SK-N-SH (cell line): ENCODE measurements at regions not wholly inside any gene's neighbourhood (a gene's known extent, or its start where the extent isn't known, plus 50 kb on each side); places are given as distances from the start of the nearest gene placed in this dataset.
"Not testable (repeated sequence)": the region's sequence is repeated elsewhere in the genome, so short reads cannot be mapped to it uniquely, and the experiment has no call there.

ENCODE experiments used
- CTCF ChIA-PET: fragments of 300-600, 350-600 bp; formaldehyde crosslinking; extraction: SDS; loops from one replicate; lab custom pipeline; 2021; lab: Yijun Ruan, JAX
- POLR2A ChIA-PET: fragments of 350-600 bp; sonication (Branson Sonifier 250); formaldehyde crosslinking; extraction: SDS; loops from one replicate; lab custom pipeline; 2020; ENCODE audit warnings: antibody characterized with exemption, inconsistent platforms; lab: Yijun Ruan, JAX
- DNase-seq: peaks from one replicate; pipeline ENCODE4 v3.0.0; 2012
- H2AFZ ChIP-seq: fragments of 200-600 bp; sonication (generic); 2 replicates; pipeline ENCODE4 v1.8.1; 2016; ENCODE audit warnings: antibody characterized with exemption, mild to moderate bottlenecking, low read depth
- H3F3A ChIP-seq: fragments of 200-600 bp; sonication (generic); replicated peaks from 2 replicates; pipeline ENCODE3; 2016; ENCODE audit warnings: antibody characterized with exemption, mild to moderate bottlenecking; ENCODE audit not compliant: insufficient read depth
- H3K27ac ChIP-seq, 2 experiments: fragments of 200-500 bp in 1 of 2; fragments of 200-600 bp in 1 of 2; sonication (Bioruptor generic) in 1 of 2; sonication (generic), shearing (Covaris generic) in 1 of 2; 2 replicates each; pipeline versions ENCODE4 v1.5.1 to v1.6.1; 2014 to 2016; ENCODE audit warnings: low read depth in 2 of 2, inconsistent platforms in 1 of 2, low read length in 1 of 2, mild to moderate bottlenecking in 1 of 2, mixed read lengths in 1 of 2
- H3K27me3 ChIP-seq: fragments of 200-600 bp; sonication (generic), shearing (Covaris generic); 2 replicates; pipeline ENCODE4 v1.6.1; 2016; ENCODE audit warnings: mixed run types; ENCODE audit not compliant: insufficient read depth
- H3K36me3 ChIP-seq, 2 experiments: fragments of 200-500 bp in 1 of 2; fragments of 200-600 bp in 1 of 2; sonication (Bioruptor generic) in 1 of 2; sonication (generic) in 1 of 2; replicated peaks in 1 of 2; 2 replicates each; pipeline versions ENCODE3 to v1.5.1; 2014 to 2016; ENCODE audit warnings: low read length in 1 of 2, mild to moderate bottlenecking in 1 of 2; ENCODE audit not compliant: insufficient read depth in 2 of 2, control insufficient read depth in 1 of 2
- H3K4me1 ChIP-seq, 2 experiments: fragments of 200-500 bp in 1 of 2; fragments of 200-600 bp in 1 of 2; sonication (Bioruptor generic) in 1 of 2; sonication (generic), shearing (Covaris generic) in 1 of 2; 2 replicates each; pipeline versions ENCODE4 v1.5.1 to v1.6.1; 2014 to 2016; ENCODE audit warnings: low read depth in 1 of 2, low read length in 1 of 2, mixed run types in 1 of 2; ENCODE audit not compliant: insufficient read depth in 2 of 2, control insufficient read depth in 1 of 2
- H3K4me2 ChIP-seq: fragments of 200-600 bp; sonication (generic), shearing (Covaris generic); 2 replicates; pipeline ENCODE4 v1.6.1; 2017; ENCODE audit warnings: mixed run types
- H3K4me3 ChIP-seq, 2 experiments: fragments of 200-500 bp in 1 of 2; fragments of 200-600 bp in 1 of 2; sonication (Bioruptor generic) in 1 of 2; sonication (generic), shearing (Covaris generic) in 1 of 2; 2 replicates each; pipeline versions ENCODE4 v1.5.1 to v1.8.1; 2014 to 2016; ENCODE audit warnings: low read depth in 2 of 2, inconsistent platforms in 1 of 2, low read length in 1 of 2, mild to moderate bottlenecking in 1 of 2, mixed read lengths in 1 of 2, moderate library complexity in 1 of 2
- H3K79me2 ChIP-seq: fragments of 200-600 bp; sonication (generic); 2 replicates; pipeline ENCODE4 v1.8.1; 2017; ENCODE audit warnings: mild to moderate bottlenecking; ENCODE audit not compliant: insufficient read depth
- H3K9ac ChIP-seq: fragments of 200-600 bp; sonication (generic); 2 replicates; pipeline ENCODE4 v1.6.1; 2017; ENCODE audit warnings: mixed run types
- H3K9me2 ChIP-seq: fragments of 200-600 bp; sonication (generic); 2 replicates; pipeline ENCODE4 v1.6.1; 2017; ENCODE audit warnings: mixed run types
- H3K9me3 ChIP-seq: fragments of 200-600 bp; sonication (generic); 2 replicates; pipeline ENCODE4 v1.6.1; 2017; ENCODE audit warnings: mixed run types, mild to moderate bottlenecking, moderate library complexity
- H4K20me1 ChIP-seq: fragments of 200-600 bp; sonication (generic); 2 replicates; pipeline ENCODE4 v1.6.1; 2017; ENCODE audit warnings: mild to moderate bottlenecking, mixed run types; ENCODE audit not compliant: insufficient read depth
- WGBS: methylation state at CpG from one replicate; pipeline ENCODE4 v1.1.6; 2017; ENCODE audit warnings: low lambda C conversion rate; 5-methylcytosine and 5-hydroxymethylcytosine counted together
- small RNA-seq, 7 experiments: library from RNA; depleted of rRNA; stranded (forward); fragments of <200 nt; gene quantifications; one replicate each; pipeline ENCODE3, GENCODE V24; 2012
- TF ChIP-seq, protein P1 (sequence below): IDR thresholded peaks from 2 replicates; pipeline ENCODE4 v1.6.1; 2012; ENCODE audit warnings: mild to moderate bottlenecking, low read depth, low read length, moderate library complexity

DNA sequence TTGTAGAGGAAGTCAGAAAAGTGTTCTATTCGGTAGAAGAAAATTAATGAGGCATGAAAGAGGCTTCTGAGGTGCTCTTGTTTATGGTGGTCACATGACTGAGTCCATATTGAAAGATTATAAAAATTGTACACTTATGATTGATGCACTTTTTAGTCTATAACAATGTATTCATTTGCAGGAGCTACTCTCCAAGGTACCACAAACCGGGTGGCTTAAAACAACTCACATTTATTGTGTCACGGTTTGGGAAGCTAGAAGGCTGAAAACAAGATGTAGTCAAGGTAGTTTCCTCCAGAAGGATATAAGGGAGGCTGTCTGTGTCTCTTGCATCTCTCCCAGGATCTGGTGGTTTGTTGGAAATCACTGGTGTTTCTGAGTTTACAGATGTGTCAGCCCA, 60.6 kb upstream of the GOLGA8M start:
- H3K27ac ChIP-seq, CTCF ChIA-PET, H3K36me3 ChIP-seq, H2AFZ ChIP-seq, H3K4me3 ChIP-seq, H3K9me3 ChIP-seq, H3K27me3 ChIP-seq, H3K4me2 ChIP-seq, H3K9ac ChIP-seq, DNase-seq, H3K4me1 ChIP-seq, H4K20me1 ChIP-seq, H3K79me2 ChIP-seq, H3F3A ChIP-seq, H3K9me2 ChIP-seq, POLR2A ChIA-PET: not testable (repeated sequence)
- 56% methylated on average over 3 of the region's 3 CpGs for WGBS
- TF ChIP-seq, protein P1, sequence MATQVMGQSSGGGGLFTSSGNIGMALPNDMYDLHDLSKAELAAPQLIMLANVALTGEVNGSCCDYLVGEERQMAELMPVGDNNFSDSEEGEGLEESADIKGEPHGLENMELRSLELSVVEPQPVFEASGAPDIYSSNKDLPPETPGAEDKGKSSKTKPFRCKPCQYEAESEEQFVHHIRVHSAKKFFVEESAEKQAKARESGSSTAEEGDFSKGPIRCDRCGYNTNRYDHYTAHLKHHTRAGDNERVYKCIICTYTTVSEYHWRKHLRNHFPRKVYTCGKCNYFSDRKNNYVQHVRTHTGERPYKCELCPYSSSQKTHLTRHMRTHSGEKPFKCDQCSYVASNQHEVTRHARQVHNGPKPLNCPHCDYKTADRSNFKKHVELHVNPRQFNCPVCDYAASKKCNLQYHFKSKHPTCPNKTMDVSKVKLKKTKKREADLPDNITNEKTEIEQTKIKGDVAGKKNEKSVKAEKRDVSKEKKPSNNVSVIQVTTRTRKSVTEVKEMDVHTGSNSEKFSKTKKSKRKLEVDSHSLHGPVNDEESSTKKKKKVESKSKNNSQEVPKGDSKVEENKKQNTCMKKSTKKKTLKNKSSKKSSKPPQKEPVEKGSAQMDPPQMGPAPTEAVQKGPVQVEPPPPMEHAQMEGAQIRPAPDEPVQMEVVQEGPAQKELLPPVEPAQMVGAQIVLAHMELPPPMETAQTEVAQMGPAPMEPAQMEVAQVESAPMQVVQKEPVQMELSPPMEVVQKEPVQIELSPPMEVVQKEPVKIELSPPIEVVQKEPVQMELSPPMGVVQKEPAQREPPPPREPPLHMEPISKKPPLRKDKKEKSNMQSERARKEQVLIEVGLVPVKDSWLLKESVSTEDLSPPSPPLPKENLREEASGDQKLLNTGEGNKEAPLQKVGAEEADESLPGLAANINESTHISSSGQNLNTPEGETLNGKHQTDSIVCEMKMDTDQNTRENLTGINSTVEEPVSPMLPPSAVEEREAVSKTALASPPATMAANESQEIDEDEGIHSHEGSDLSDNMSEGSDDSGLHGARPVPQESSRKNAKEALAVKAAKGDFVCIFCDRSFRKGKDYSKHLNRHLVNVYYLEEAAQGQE, result 0 out of 2 replicates have a peak, but pooled peaks have one; percentile 12

Small RNA genes lying in the stretch of these regions (small RNA-seq; reads per million reads assigned to genes)
- gene AC055876.3, result 0 reads per million in 7 experiments
